OCI-LY7 (cell line): ENCODE measurements at regions not wholly inside any gene's neighbourhood (a gene's known extent, or its start where the extent isn't known, plus 50 kb on each side); places are given as distances from the start of the nearest gene placed in this dataset.

Source experiments
- BruUV-seq: library from RNA; stranded (reverse); fragments of 400-500 nt; replicated peaks from 2 replicates; lab custom pipeline; 2021; lab: Mats Ljungman, UMichigan
- CTCF ChIA-PET: fragments of 300-600 bp; sonication (Branson Sonifier 250); formaldehyde crosslinking; loops from one replicate; lab custom pipeline; 2022; ENCODE audit warnings: antibody characterized with exemption; ENCODE audit not compliant: unreplicated experiment; lab: Charles Lee
- POLR2A ChIA-PET: fragments of 300-600 bp; sonication (Branson Sonifier 250); formaldehyde crosslinking; loops from one replicate; lab custom pipeline; 2022; ENCODE audit warnings: antibody characterized with exemption; lab: Charles Lee
- DNase-seq: peaks from one replicate; pipeline ENCODE4 v3.0.0-alpha.2; 2015; ENCODE audit warnings: low spot score
- H2AFZ ChIP-seq: fragments of 200-600 bp; sonication (generic), shearing (Covaris generic); 2 replicates; pipeline ENCODE4 v1.6.1; 2014; ENCODE audit warnings: mild to moderate bottlenecking, antibody characterized with exemption, low read length, moderate library complexity
- H3K27ac ChIP-seq: fragments of 200-600 bp; sonication (generic); 2 replicates; pipeline ENCODE4 v1.5.1; 2014; ENCODE audit warnings: mixed run types, low read depth, mild to moderate bottlenecking, moderate library complexity, low read length, inconsistent platforms; ENCODE audit not compliant: poor library complexity, severe bottlenecking
- H3K36me3 ChIP-seq: fragments of 200-600 bp; sonication (generic); 2 replicates; pipeline ENCODE4 v1.6.1; 2014; ENCODE audit warnings: mild to moderate bottlenecking, antibody characterized with exemption, low read length, moderate library complexity, mixed read lengths; ENCODE audit not compliant: insufficient read depth
- H3K4me1 ChIP-seq: fragments of 200-600 bp; sonication (generic); 2 replicates; pipeline ENCODE4 v1.5.1; 2014; ENCODE audit warnings: mild to moderate bottlenecking, low read length; ENCODE audit not compliant: insufficient read depth, poor library complexity, severe bottlenecking
- H3K4me2 ChIP-seq: fragments of 200-600 bp; sonication (generic); 2 replicates; pipeline ENCODE4 v1.6.1; 2014; ENCODE audit warnings: mild to moderate bottlenecking, low read length
- H3K4me3 ChIP-seq: fragments of 200-600 bp; sonication (generic); 2 replicates; pipeline ENCODE4 v1.5.1; 2014; ENCODE audit warnings: mild to moderate bottlenecking, low read depth, low read length; ENCODE audit not compliant: poor library complexity, severe bottlenecking
- H3K79me2 ChIP-seq: fragments of 200-600 bp; sonication (generic); 2 replicates; pipeline ENCODE4 v1.6.1; 2016; ENCODE audit warnings: low read depth, mild to moderate bottlenecking, low read length, moderate library complexity, mixed read lengths; ENCODE audit not compliant: insufficient read depth
- H3K9me2 ChIP-seq: fragments of 200-600 bp; sonication (generic); 2 replicates; pipeline ENCODE4 v1.6.1; 2016; ENCODE audit warnings: mild to moderate bottlenecking, low read length, mixed read lengths; ENCODE audit not compliant: insufficient read depth
- H3K9me3 ChIP-seq: fragments of 200-600 bp; sonication (generic); 2 replicates; pipeline ENCODE4 v1.6.1; 2014; ENCODE audit warnings: mild to moderate bottlenecking, mixed run types, low read length, mixed read lengths
- H4K20me1 ChIP-seq: fragments of 200-600 bp; sonication (generic); 2 replicates; pipeline ENCODE4 v1.6.1; 2014; ENCODE audit warnings: mild to moderate bottlenecking, antibody characterized with exemption, low read length, moderate library complexity, mixed read lengths; ENCODE audit not compliant: insufficient read depth
- EZH2phosphoT487 ChIP-seq: fragments of 200-600 bp; sonication (generic); IDR thresholded peaks from 2 replicates; pipeline ENCODE4 v1.6.1; 2018; ENCODE audit warnings: low read depth, borderline replicate concordance, mild to moderate bottlenecking, mixed run types, antibody characterized with exemption, low read length, moderate library complexity, mixed read lengths
- intact Hi-C: fragments of 100-400 bp; cut with micrococcal nuclease; formaldehyde crosslinking; loops from one replicate; pipeline ENCODE4 v1.10.0; 2022; ENCODE audit not compliant: unreplicated experiment
- TF ChIP-seq, protein P1 (sequence below): fragments of 200-600 bp; sonication (generic); conservative IDR thresholded peaks from 2 replicates; pipeline ENCODE4 v1.5.1; 2014; ENCODE audit warnings: mild to moderate bottlenecking, antibody characterized with exemption, low read length, moderate library complexity, mixed read lengths

DNA sequence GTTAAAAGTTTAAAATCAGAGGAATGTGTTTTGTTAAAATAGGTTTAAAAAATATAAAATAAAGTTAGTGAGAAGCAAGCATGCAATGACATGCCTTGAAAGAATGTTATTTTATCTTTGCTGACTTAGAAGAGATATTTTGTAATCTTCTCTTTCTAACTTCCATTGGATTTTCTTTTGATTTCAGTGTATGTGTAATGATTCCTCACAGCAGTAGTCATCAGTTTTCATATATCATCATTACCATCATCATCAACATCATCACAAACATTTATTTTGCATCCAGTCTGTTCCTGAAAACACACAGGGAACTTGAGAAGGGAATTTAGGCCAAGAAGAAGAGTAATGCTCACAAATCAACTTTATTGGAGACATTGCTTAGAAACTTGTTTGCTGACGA lies 699.6 kb downstream of the TAF11L14 start:
- BruUV-seq: no TSS peak
- ChIA-PET POLR2A (no interaction called here), CTCF (no interaction called here)
- Histone ChIP-seq H3K4me1 (no peaks in the 10 kb centered on the region), H4K20me1 (no peaks in the 10 kb centered on the region), H3K4me3 (no peak overlapping the region), H3K79me2 (no peaks in the 10 kb centered on the region), H3K27ac (no peak overlapping the region), H3K9me3 (no peaks in the 10 kb centered on the region), H3K9me2 (no peaks in the 10 kb centered on the region), H2AFZ (no peak overlapping the region), H3K36me3 (no peaks in the 10 kb centered on the region), H3K4me2 (no peak overlapping the region)
- DNase-seq: no peak
- TF ChIP-seq EZH2phosphoT487: no peak
- TF ChIP-seq, protein P1, sequence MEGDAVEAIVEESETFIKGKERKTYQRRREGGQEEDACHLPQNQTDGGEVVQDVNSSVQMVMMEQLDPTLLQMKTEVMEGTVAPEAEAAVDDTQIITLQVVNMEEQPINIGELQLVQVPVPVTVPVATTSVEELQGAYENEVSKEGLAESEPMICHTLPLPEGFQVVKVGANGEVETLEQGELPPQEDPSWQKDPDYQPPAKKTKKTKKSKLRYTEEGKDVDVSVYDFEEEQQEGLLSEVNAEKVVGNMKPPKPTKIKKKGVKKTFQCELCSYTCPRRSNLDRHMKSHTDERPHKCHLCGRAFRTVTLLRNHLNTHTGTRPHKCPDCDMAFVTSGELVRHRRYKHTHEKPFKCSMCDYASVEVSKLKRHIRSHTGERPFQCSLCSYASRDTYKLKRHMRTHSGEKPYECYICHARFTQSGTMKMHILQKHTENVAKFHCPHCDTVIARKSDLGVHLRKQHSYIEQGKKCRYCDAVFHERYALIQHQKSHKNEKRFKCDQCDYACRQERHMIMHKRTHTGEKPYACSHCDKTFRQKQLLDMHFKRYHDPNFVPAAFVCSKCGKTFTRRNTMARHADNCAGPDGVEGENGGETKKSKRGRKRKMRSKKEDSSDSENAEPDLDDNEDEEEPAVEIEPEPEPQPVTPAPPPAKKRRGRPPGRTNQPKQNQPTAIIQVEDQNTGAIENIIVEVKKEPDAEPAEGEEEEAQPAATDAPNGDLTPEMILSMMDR: no peak
- intact Hi-C loops: no loop called here

DNA sequence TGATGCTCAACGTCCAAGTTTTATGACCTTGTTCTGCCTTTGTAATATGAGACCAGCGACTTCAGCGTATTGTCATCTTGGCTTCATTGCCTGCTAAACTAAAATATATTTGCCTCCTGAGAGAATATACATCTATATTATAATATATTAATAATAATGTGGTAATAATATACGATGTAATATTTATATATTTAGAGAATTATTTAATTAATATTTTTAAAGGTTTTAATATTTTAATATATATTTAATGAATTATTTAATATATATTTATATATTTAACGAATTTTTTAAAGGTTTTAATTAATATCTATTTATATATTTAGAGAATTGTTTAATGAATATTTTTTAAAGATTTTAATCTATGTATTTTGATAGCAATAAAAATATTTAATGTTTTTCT lies 700.7 kb downstream of the TAF11L14 start:
- no peak for DNase-seq
- no peak for TF ChIP-seq EZH2phosphoT487
- Histone ChIP-seq H3K36me3 (no peaks in the 10 kb centered on the region), H3K4me3 (no peak overlapping the region), H2AFZ (no peak overlapping the region), H3K9me2 (no peaks in the 10 kb centered on the region), H3K79me2 (no peaks in the 10 kb centered on the region), H3K4me1 (no peaks in the 10 kb centered on the region), H3K4me2 (no peak overlapping the region), H4K20me1 (no peaks in the 10 kb centered on the region), H3K27ac (no peak overlapping the region), H3K9me3 (no peaks in the 10 kb centered on the region)
- intact Hi-C loops: no loop called here
- BruUV-seq: no TSS peak
- ChIA-PET POLR2A (no interaction called here), CTCF (no interaction called here)

DNA sequence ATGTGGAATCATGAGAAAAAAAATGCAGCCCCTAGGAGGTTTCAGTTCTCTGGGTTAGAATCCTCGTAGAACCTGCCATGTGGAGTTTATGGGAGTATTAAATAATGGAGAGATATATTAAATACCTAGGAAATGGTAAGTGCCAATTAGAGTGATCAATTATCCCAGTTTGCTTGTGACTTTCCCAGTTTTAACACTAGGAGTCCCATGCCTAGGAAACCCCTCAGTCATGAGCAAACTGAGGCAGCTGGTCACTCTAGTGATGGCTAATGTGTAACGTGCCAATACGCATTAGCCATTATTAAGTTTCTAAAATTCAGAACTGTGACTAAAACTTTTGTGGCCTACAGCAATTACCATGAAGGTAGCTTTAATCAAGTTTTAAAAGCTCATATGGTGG lies 720.6 kb downstream of the TAF11L14 start:
- intact Hi-C loops: no loop called here
- BruUV-seq: no TSS peak
- H3K9me2 ChIP-seq: no peaks in the 10 kb centered on the region
- H4K20me1 ChIP-seq: no peaks in the 10 kb centered on the region
- no peak overlapping the region for H3K27ac ChIP-seq
- no peaks in the 10 kb centered on the region for H3K36me3 ChIP-seq
- H3K4me2 ChIP-seq: no peak overlapping the region
- H3K4me1 ChIP-seq: no peaks in the 10 kb centered on the region
- no peak overlapping the region for H3K4me3 ChIP-seq
- H2AFZ ChIP-seq: no peak overlapping the region
- ChIA-PET CTCF (no interaction called here), POLR2A (interaction anchor here (0.7 kb wide), 1 partner anchor 406 kb away, joined by 3 read pairs; no protein-coding TSS in a partner anchor)
- no peak for DNase-seq
- H3K9me3 ChIP-seq: no peaks in the 10 kb centered on the region
- TF ChIP-seq EZH2phosphoT487: no peak
- TF ChIP-seq, protein P1: no peak
- no peaks in the 10 kb centered on the region for H3K79me2 ChIP-seq
